IPS-15b (cell line): ENCODE measurements at regions not wholly inside any gene's neighbourhood (a gene's known extent, or its start where the extent isn't known, plus 50 kb on each side); places are given as distances from the start of the nearest gene placed in this dataset.
"Not testable (repeated sequence)": the region's sequence is repeated elsewhere in the genome, so short reads cannot be mapped to it uniquely, and the experiment has no call there.

Source experiments
- H3K27me3 ChIP-seq: one replicate; pipeline ENCODE4 v1.6.1; 2013; ENCODE audit warnings: low read length; ENCODE audit not compliant: control insufficient read depth, insufficient read depth
- H3K36me3 ChIP-seq: one replicate; pipeline ENCODE4 v1.6.1; 2013; ENCODE audit warnings: low read length; ENCODE audit not compliant: control insufficient read depth, insufficient read depth
- H3K4me1 ChIP-seq: one replicate; pipeline ENCODE4 v1.6.1; 2013; ENCODE audit warnings: mild to moderate bottlenecking, low read length; ENCODE audit not compliant: control insufficient read depth, insufficient read depth
- H3K4me3 ChIP-seq: one replicate; pipeline ENCODE4 v1.5.1; 2013; ENCODE audit warnings: low read depth, low read length
- H3K9ac ChIP-seq: one replicate; pipeline ENCODE4 v1.6.1; 2013; ENCODE audit warnings: low read depth, mild to moderate bottlenecking, low read length
- H3K9me3 ChIP-seq: one replicate; pipeline ENCODE4 v1.6.1; 2013; ENCODE audit warnings: mild to moderate bottlenecking, low read length; ENCODE audit not compliant: control insufficient read depth, insufficient read depth

DNA sequence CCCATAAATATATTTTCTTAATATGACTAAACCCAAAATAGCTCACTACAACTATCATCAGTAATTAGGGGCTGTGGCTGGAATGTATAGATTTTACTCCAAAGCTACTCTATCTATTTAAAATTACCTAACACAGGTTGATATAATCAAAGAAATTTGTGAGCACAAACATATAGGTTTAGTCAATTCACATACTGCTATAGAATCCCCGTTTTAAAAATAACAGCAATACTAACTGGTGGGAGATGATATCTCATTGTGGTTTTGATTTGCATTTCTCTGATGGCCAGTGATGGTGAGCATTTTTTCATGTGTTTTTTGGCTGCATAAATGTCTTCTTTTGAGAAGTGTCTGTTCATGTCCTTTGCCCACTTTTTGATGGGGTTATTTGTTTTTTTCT is 1434.9 kb upstream of the CELF2 start:
- H3K27me3 ChIP-seq, H3K9ac ChIP-seq, H3K9me3 ChIP-seq, H3K4me1 ChIP-seq, H3K36me3 ChIP-seq, H3K4me3 ChIP-seq: not testable (repeated sequence)

DNA sequence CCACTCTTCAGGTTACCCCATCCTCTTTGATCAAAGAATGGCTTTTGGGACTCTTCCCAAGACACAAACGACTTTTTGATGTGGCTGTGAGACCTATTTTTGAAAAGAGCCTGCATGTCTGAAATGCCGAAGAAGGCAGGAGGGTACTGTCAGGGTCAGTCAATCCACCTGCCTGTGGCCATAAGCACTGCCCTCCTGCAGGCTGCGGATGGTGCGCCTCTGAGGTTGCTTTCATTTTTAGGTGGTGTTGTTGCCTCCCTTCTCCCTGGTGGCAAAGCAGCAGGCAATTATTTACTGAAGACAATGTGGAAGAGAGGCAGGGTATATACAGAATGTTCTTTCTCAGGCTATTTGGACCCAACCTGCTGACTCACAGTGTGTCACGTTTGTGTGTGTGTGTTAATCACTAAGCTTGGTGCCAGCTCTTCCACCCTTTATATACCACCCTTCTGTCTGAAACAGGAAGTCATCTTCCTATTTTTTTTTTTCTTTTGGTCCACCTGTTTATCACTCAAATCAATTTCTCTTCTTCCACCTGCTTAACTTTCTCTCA is 1421.2 kb upstream of the CELF2 start:
- no peak overlapping the region for H3K9ac ChIP-seq
- H3K4me1 ChIP-seq = no peaks in the 10 kb centered on the region
- H3K36me3 ChIP-seq = no peaks in the 10 kb centered on the region
- no peaks in the 10 kb centered on the region for H3K27me3 ChIP-seq
- H3K9me3 ChIP-seq = no peaks in the 10 kb centered on the region
- H3K4me3 ChIP-seq = no peak overlapping the region

DNA sequence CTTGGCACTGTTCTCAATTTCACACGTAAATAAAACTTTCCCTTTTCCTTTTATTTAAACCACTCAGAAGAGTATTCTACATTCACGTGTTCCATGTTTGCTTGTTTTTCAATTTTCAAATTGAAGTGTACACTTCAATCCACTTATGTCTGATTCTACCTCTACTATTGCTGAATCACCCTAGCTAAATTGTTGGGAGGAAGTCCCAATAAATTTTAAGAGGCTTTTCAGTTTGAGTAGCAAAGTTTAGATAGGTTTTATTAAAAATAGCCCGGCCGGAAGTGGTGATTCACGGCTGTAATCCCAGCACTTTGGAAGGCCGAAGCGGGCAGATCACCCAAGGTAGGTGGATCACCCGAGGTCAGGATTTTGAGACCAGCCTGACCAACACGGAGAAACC is 1414.7 kb upstream of the CELF2 start:
- no peaks in the 10 kb centered on the region for H3K9me3 ChIP-seq
- no peaks in the 10 kb centered on the region for H3K27me3 ChIP-seq
- no peak overlapping the region for H3K4me3 ChIP-seq
- peaks cover 4% of the 10 kb centered on the region for H3K4me1 ChIP-seq
- H3K36me3 ChIP-seq = no peaks in the 10 kb centered on the region
- H3K9ac ChIP-seq = no peak overlapping the region

DNA sequence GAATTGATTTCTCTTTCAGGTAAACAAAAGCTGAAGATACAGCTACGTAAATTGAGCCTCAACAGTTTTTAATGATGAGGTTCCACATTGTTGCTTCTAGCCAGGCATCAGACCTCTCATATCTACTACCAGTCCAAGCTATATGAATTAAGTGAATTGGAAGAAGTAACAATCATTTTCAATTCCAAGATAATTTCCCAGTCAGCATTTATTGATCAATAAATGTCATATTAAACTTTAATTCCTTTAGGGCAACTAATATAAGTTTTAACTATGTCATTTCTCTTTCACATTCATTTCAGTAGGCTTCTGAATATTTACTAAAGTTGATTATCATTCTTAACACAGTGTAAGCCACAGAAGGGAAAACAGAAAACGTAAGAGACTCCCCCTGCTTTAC is 1413.7 kb upstream of the CELF2 start:
- peaks cover 4% of the 10 kb centered on the region for H3K4me1 ChIP-seq
- H3K4me3 ChIP-seq = no peak overlapping the region
- no peaks in the 10 kb centered on the region for H3K9me3 ChIP-seq
- H3K27me3 ChIP-seq = no peaks in the 10 kb centered on the region
- H3K36me3 ChIP-seq = no peaks in the 10 kb centered on the region
- H3K9ac ChIP-seq = no peak overlapping the region

DNA sequence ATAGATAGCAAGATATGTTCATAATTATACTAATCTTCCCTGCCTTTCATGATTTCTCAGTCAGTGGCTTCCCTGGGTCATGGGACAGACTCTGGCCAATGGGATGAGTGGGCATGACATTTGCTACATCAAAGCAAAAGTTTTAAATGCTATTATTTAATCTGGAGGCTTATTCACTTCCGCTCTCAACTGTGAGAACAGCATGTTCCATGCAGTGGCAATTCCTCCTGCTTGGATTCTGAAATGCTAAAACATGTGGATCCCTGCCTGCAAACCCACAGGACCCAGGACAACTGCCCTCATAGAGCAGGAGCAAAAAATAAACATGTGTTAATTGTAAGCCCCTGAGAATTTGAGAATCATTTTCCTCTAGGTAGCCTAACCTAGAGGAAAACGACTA is 1412.4 kb upstream of the CELF2 start:
- Histone ChIP-seq H3K9ac (no peak overlapping the region), H3K4me3 (no peak overlapping the region), H3K36me3 (no peaks in the 10 kb centered on the region), H3K4me1 (peaks cover 4% of the 10 kb centered on the region), H3K27me3 (no peaks in the 10 kb centered on the region), H3K9me3 (no peaks in the 10 kb centered on the region)

DNA sequence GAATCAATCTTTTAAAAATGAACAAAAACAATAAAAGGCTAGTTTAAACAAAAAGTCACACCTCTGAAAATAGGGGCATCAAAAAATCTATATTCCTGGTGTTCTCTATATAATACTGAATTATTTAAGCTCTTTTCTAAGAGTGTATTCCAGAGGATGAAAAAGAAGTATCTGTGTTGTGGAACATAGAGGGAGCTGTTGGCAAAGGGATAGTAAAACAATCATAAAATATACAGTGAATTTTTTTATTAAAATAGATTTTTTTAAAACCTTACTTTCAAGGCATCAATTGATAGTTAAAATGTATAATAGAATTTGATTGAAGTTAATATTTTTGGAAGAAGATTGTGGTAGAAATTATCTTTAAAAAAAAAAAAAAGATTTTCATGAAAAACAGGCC is 1409.1 kb upstream of the CELF2 start:
- Histone ChIP-seq H3K27me3 (no peaks in the 10 kb centered on the region), H3K36me3 (no peaks in the 10 kb centered on the region), H3K9ac (no peak overlapping the region), H3K4me1 (peaks cover 4% of the 10 kb centered on the region), H3K4me3 (no peak overlapping the region), H3K9me3 (no peaks in the 10 kb centered on the region)

DNA sequence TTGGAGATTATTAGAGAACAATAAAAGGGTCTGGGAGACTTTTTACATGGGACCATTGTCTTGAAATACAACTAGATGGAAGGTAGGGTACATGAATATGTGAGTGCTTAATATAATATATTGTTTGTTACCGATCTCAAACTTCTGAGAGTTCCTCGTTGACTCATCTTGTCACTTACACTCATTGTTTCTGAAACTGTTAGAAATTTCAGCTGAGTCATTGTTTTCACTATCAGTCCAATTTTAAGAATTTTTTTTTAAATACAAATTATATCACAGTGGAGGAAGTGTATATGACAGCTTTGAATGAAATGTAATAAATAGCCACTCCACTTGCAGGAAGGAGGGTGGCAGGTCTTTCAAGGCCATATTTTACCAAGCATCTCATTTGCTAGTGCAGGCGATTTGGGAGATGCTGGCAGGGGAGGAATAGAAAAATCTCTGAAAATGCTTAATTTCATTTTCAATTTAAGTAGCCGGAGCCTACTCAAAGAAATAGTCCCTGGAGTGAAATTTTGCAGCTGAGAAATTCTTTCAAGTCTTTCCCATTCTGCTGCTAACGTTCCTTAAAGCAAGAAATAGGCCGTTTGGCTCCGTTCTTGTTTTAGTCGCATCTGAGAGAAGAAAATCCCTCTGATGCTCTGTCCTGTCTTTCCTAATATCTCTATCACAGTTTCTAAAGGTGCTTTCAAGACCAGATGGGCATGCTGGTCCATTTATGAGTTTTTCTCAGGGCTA is 1404.2 kb upstream of the CELF2 start:
- Histone ChIP-seq H3K9me3 (no peaks in the 10 kb centered on the region), H3K27me3 (no peaks in the 10 kb centered on the region), H3K4me1 (no peaks in the 10 kb centered on the region), H3K36me3 (no peaks in the 10 kb centered on the region), H3K9ac (no peak overlapping the region), H3K4me3 (no peak overlapping the region)

DNA sequence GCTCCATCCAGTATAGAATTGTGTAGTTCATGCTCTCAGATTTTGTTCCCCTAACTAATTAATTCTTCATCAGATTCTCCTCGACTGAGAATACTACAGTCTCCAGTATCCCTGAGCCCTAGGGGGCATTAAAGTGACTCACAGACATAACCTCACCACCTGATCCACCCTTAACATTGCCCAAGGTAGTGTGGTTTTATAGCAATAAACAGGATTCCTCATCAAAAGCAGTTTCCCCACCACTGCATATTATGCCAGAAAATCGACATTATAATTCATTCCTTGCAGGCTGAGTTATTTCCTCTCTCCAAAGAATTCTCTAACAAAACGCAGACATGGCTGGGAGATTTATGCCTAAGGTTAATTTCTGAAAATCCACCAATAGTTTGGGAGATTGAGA is 1402.5 kb upstream of the CELF2 start:
- Histone ChIP-seq H3K9me3 (peaks cover 7% of the 10 kb centered on the region), H3K4me1 (no peaks in the 10 kb centered on the region), H3K4me3 (no peak overlapping the region), H3K36me3 (no peaks in the 10 kb centered on the region), H3K27me3 (no peaks in the 10 kb centered on the region), H3K9ac (no peak overlapping the region)

DNA sequence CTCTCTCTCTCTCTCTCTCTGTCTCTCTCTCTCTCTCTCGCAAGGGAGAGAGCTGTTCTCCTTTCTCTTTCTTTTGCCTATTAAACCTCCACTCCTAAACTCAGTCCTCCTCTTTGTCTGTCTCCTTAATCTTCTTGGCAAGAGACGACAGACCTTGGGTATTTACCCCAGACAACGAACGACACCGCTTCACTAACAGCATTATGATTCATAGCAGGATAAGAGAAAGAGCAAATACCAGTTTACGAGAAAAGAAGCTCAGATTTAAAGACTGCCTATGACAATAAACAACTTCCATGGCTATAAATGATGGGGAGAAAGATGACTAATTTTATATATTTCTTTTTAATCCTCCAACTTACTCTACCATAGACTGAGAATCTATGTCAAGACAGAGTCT is 1396.5 kb upstream of the CELF2 start:
- H3K36me3 ChIP-seq = no peaks in the 10 kb centered on the region
- no peaks in the 10 kb centered on the region for H3K4me1 ChIP-seq
- H3K9ac ChIP-seq = no peak overlapping the region
- no peak overlapping the region for H3K4me3 ChIP-seq
- no peaks in the 10 kb centered on the region for H3K27me3 ChIP-seq
- peaks cover 7% of the 10 kb centered on the region for H3K9me3 ChIP-seq

DNA sequence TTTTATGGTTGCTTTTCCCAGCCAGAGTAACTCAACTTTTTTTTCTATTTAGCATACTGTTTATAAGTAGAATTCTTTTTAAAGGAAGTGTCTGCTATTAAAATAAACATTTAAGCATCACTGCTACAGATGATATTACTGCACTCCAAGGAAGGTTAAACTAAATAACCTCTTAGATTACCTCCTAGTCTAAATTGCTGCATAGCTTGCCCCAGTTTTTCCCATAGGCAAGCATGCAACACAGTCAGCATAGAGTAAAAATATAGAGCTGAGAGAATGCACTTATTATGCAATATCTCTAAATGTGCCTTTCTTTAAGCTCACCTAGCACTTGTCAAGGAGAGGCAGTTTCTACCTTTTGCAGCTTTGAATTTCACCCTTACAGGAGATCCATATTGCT is 1392.4 kb upstream of the CELF2 start:
- no peak overlapping the region for H3K4me3 ChIP-seq
- no peak overlapping the region for H3K9ac ChIP-seq
- no peaks in the 10 kb centered on the region for H3K9me3 ChIP-seq
- H3K36me3 ChIP-seq = no peaks in the 10 kb centered on the region
- H3K27me3 ChIP-seq = no peaks in the 10 kb centered on the region
- H3K4me1 ChIP-seq = no peaks in the 10 kb centered on the region

DNA sequence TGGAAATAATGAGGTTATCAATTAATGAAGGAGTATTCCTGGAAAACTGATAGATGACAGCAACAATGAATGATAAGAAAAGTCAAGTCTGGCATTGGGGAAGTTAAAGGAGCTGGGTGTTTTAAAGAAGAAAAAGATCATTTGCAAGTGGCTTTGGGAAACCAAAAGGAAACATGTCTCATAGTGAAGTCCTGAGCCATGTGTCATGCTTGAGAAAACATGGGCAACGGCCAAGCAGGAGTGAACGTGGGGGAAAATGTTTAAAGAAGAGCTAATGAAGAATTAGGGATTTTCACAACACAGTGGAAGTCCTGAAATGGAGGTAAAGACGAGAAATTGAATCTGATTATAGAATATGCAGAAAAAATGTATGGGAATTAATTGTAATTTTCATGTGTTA is 1383.2 kb upstream of the CELF2 start:
- no peak overlapping the region for H3K9ac ChIP-seq
- no peaks in the 10 kb centered on the region for H3K27me3 ChIP-seq
- no peak overlapping the region for H3K4me3 ChIP-seq
- no peaks in the 10 kb centered on the region for H3K36me3 ChIP-seq
- no peaks in the 10 kb centered on the region for H3K9me3 ChIP-seq
- no peaks in the 10 kb centered on the region for H3K4me1 ChIP-seq

DNA sequence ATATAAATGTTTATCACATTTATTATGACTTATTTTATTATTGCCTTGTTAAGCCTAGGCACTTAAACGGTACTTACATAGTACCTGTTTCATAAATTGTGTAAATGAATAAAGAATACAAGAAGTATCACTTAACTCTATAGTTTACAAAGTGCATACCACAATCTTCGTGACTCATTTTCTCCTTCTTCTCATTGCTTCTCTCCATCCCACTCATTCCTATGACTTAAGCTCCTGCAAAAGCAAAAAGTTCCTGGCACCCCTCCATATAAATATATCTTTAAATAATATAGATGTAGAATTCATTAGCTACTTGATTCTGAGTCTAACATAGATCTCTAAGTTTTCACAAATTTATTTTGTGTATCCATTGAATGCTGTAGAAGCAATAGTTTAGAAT is 1382.0 kb upstream of the CELF2 start:
- Histone ChIP-seq H3K9me3 (no peaks in the 10 kb centered on the region), H3K36me3 (no peaks in the 10 kb centered on the region), H3K4me3 (no peak overlapping the region), H3K9ac (no peak overlapping the region), H3K4me1 (no peaks in the 10 kb centered on the region), H3K27me3 (no peaks in the 10 kb centered on the region)
